ENCODE measurements at regions not wholly inside any gene's neighbourhood (a gene's known extent, or its start where the extent isn't known, plus 50 kb on each side); places are given as distances from the start of the nearest gene placed in this dataset.

- TF ChIP-seq OVOL2 (CRISPR knock-in tag; IDR thresholded peaks at IDR 0.05; ENCODE audit: borderline replicate concordance) (no peak), CTCF (IDR thresholded peaks at IDR 0.05) (no peak), CBFB (CRISPR knock-in tag; IDR thresholded peaks at IDR 0.05; ENCODE audit: low read depth) (no peak), ATF3 (CRISPR knock-in tag; conservative IDR thresholded peaks at IDR 0.05) (no peak), E2F1 (CRISPR knock-in tag; IDR thresholded peaks at IDR 0.05) (no peak), ESRRA (CRISPR knock-in tag; IDR thresholded peaks at IDR 0.05; ENCODE audit: borderline replicate concordance) (no peak), ZNF138 (CRISPR knock-in tag; conservative IDR thresholded peaks at IDR 0.05) (no peak), MAX (CRISPR knock-in tag; IDR thresholded peaks at IDR 0.05) (no peak), USF2 (CRISPR knock-in tag; IDR thresholded peaks at IDR 0.05) (no peak), HMGXB4 (CRISPR knock-in tag; IDR thresholded peaks at IDR 0.05) (no peak), STAT6 (CRISPR knock-in tag; conservative IDR thresholded peaks at IDR 0.05; ENCODE audit: low read depth) (no peak), SP1 (CRISPR knock-in tag; conservative IDR thresholded peaks at IDR 0.05) (no peak), NFYB (CRISPR knock-in tag; conservative IDR thresholded peaks at IDR 0.05; ENCODE audit: low read depth) (no peak), PRRX2 (CRISPR knock-in tag; IDR thresholded peaks at IDR 0.05) (no peak)
Observed at GRCh38 chr2:194591192-194591591, 1065.8 kb upstream of the SLC39A10 start.

All from WTC11 (cell line).